ENCODE measurements at regions not wholly inside any gene's neighbourhood (a gene's known extent, or its start where the extent isn't known, plus 50 kb on each side); places are given as distances from the start of the nearest gene placed in this dataset.

GRCh38 chr5:89105171-89105695 is 222.2 kb upstream of the MEF2C start:
- no peak for TF ChIP-seq POLR2A (IDR thresholded peaks at IDR 0.05)
- TF ChIP-seq CTCF (IDR thresholded peaks at IDR 0.05), result no peak
